ENCODE measurements at regions not wholly inside any gene's neighbourhood (a gene's known extent, or its start where the extent isn't known, plus 50 kb on each side); places are given as distances from the start of the nearest gene placed in this dataset.
A peak's percentile ranks its signal among the peaks of the same experiment; 100 is the strongest.

DNA sequence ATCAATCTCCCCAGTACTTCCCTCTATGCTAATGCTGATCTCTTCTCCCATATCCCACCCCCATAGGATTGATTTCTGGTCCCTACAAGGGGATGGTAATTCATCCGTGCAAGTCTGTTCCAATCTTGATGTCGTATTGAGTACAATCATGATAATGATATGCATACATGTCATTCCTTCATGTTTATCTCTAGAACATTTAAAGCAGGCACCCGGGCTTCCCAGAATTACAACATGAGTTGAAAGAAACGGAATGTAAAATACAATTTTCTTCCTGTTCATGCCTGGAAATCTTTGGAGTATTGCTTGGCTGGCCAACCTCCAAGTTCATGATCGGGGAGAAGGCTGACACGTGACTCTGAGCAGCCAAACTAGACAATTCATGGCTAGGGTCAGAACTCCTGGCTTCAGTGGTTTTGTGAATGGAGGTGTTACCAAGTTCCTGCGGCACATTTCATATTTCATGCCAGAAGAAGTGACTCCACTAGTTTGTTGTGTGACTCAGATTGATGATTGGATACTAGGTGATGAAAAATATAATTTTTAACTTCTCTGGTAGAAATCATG is 66.6 kb downstream of the C9orf152 start:
- no peak overlapping the region for H3K4me3 ChIP-seq (ENCODE audit: low read length)
- no peak for TF ChIP-seq ZNF274 (IDR thresholded peaks at IDR 0.05; ENCODE audit: low read depth, low read length)

GRCh38 chr9:110142253-110142652 is 65.7 kb downstream of the C9orf152 start:
- no peak overlapping the region for H3K4me3 ChIP-seq (ENCODE audit: low read length)
- no peak for TF ChIP-seq ZNF274 (IDR thresholded peaks at IDR 0.05; ENCODE audit: low read depth, low read length)

- no peak for TF ChIP-seq ZNF274 (IDR thresholded peaks at IDR 0.05; ENCODE audit: low read depth, low read length)
- H3K4me3 ChIP-seq (ENCODE audit: low read length): peak overlapping the region; percentile 66; the same call in 1 of the 2 replicates
Observed at GRCh38 chr9:110142868-110143481, 65.0 kb downstream of the C9orf152 start.

GRCh38 chr9:110143485-110143884 is 64.5 kb downstream of the C9orf152 start:
- no peak for TF ChIP-seq ZNF274 (IDR thresholded peaks at IDR 0.05; ENCODE audit: low read depth, low read length)
- H3K4me3 ChIP-seq (ENCODE audit: low read length): peak overlapping the region; percentile 66; the same call in 1 of the 2 replicates

- peak overlapping the region; percentile 59; the same call in 1 of the 2 replicates for H3K4me3 ChIP-seq (ENCODE audit: low read length)
- no peak for TF ChIP-seq ZNF274 (IDR thresholded peaks at IDR 0.05; ENCODE audit: low read depth, low read length)
Observed at GRCh38 chr9:110143950-110144545, 63.9 kb downstream of the C9orf152 start.

DNA sequence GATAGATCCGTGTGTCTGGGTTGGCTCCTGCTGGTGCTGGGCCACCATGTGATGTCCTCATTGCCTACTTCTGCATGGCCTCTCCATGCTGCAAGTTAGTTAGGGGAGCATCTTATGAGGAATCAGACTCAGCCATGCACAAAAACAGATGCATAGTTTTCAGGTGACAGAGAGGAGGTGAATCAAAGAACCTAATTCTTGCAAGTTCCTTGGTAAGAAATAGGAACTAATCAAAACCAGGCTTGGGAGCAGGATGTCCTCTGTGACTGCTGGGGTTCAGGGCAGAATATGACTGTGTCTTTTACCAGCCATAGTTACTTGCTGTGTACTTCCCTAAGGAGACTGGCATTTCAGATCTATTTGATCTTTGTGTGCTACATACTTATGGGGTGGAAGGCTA is 61.6 kb downstream of the C9orf152 start:
- TF ChIP-seq ZNF274 (IDR thresholded peaks at IDR 0.05; ENCODE audit: low read depth, low read length): no peak
- H3K4me3 ChIP-seq (ENCODE audit: low read length): no peak overlapping the region

DNA sequence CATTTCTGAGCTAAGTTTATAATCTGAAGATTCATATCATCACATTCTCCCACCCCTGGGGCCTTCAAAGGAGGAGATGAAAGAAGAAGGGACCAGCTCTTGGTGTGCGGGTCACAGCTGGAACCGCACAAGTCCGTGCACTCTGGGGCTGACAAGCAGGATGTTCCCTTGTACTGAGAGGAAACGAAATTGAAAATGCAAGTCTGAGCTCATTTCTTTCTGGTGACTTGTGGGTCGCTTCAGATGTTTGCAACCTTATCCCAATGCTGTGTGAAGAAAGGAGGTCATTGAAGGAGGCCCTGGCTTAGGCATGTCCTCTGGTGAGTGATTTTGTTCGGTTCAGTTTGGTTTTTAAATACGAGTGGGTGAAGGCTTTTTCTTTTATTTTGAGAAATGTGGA is 59.6 kb downstream of the C9orf152 start:
- peak overlapping the region; percentile 98 for H3K4me3 ChIP-seq (ENCODE audit: low read length)
- no peak for TF ChIP-seq ZNF274 (IDR thresholded peaks at IDR 0.05; ENCODE audit: low read depth, low read length)

DNA sequence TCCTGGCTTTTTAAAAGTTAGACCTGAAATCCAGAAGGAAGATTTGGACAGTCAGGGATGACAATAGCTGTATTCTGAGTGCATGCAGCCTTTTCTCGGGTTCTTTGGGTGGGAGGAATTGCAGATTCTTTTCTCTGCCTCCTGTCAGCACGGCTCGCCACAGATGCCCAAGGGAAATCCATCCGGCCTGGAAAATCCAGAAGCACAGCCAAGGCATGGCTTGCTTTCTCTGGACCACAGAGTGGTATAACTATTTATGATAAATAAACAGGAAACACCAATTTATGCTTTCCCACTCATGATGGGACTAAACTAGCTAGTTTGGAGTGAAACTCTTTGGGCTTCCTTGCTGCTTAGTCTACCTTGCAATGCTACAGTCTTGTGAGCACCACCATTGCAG is 59.1 kb downstream of the C9orf152 start:
- peak overlapping the region; percentile 98 for H3K4me3 ChIP-seq (ENCODE audit: low read length)
- TF ChIP-seq ZNF274 (IDR thresholded peaks at IDR 0.05; ENCODE audit: low read depth, low read length): no peak

All from GM08714 (cell line).